ENCODE measurements at regions not wholly inside any gene's neighbourhood (a gene's known extent, or its start where the extent isn't known, plus 50 kb on each side); places are given as distances from the start of the nearest gene placed in this dataset.

- DNase-seq (ENCODE audit: low read depth in 2 of 2) = no peak
Measured at GRCh38 chr14:42424501-42424900, 817.8 kb downstream of the LRFN5 start.

GRCh38 chr14:42421377-42422078 lies 814.9 kb downstream of the LRFN5 start:
- no peak for DNase-seq (ENCODE audit: low read depth in 2 of 2)

- DNase-seq (ENCODE audit: low read depth in 2 of 2) = no peak
Measured at GRCh38 chr14:42420071-42420470, 813.4 kb downstream of the LRFN5 start.

- DNase-seq (ENCODE audit: low read depth in 2 of 2) = no peak
Measured at GRCh38 chr14:42407153-42407552, 800.5 kb downstream of the LRFN5 start.

- no peak for DNase-seq (ENCODE audit: low read depth in 2 of 2)
Measured at GRCh38 chr14:42391146-42391834, 784.6 kb downstream of the LRFN5 start.

- no peak for DNase-seq (ENCODE audit: low read depth in 2 of 2)
Measured at GRCh38 chr14:42378880-42379279, 772.2 kb downstream of the LRFN5 start.

GRCh38 chr14:42378274-42378673 lies 771.6 kb downstream of the LRFN5 start:
- DNase-seq (ENCODE audit: low read depth in 2 of 2) = no peak

GRCh38 chr14:42374332-42374731 lies 767.7 kb downstream of the LRFN5 start:
- DNase-seq (ENCODE audit: low read depth in 2 of 2) = no peak

GRCh38 chr14:42370056-42370455 lies 763.4 kb downstream of the LRFN5 start:
- no peak for DNase-seq (ENCODE audit: low read depth in 2 of 2)

- no peak for DNase-seq (ENCODE audit: low read depth in 2 of 2)
Measured at GRCh38 chr14:42368234-42368633, 761.6 kb downstream of the LRFN5 start.

GRCh38 chr14:42353315-42353714 lies 746.6 kb downstream of the LRFN5 start:
- no peak for DNase-seq (ENCODE audit: low read depth in 2 of 2)

- DNase-seq (ENCODE audit: low read depth in 2 of 2) = no peak
Measured at GRCh38 chr14:42335918-42336317, 729.2 kb downstream of the LRFN5 start.

- DNase-seq (ENCODE audit: low read depth in 2 of 2) = no peak
Measured at GRCh38 chr14:42334931-42335330, 728.3 kb downstream of the LRFN5 start.

GRCh38 chr14:42323426-42323825 lies 716.8 kb downstream of the LRFN5 start:
- no peak for DNase-seq (ENCODE audit: low read depth in 2 of 2)

GRCh38 chr14:42322531-42323284 lies 716.0 kb downstream of the LRFN5 start:
- DNase-seq (ENCODE audit: low read depth in 2 of 2) = no peak

- DNase-seq (ENCODE audit: low read depth in 2 of 2) = no peak
Measured at GRCh38 chr14:42319996-42320395, 713.3 kb downstream of the LRFN5 start.

GRCh38 chr14:42316693-42317092 lies 710.0 kb downstream of the LRFN5 start:
- DNase-seq (ENCODE audit: low read depth in 2 of 2) = no peak

- no peak for DNase-seq (ENCODE audit: low read depth in 2 of 2)
Measured at GRCh38 chr14:42311876-42312275, 705.2 kb downstream of the LRFN5 start.

- no peak for DNase-seq (ENCODE audit: low read depth in 2 of 2)
Measured at GRCh38 chr14:42307239-42307825, 700.7 kb downstream of the LRFN5 start.

GRCh38 chr14:42299692-42300091 lies 693.0 kb downstream of the LRFN5 start:
- no peak for DNase-seq (ENCODE audit: low read depth in 2 of 2)

- DNase-seq (ENCODE audit: low read depth in 2 of 2) = no peak
Measured at GRCh38 chr14:42293180-42293579, 686.5 kb downstream of the LRFN5 start.

- no peak for DNase-seq (ENCODE audit: low read depth in 2 of 2)
Measured at GRCh38 chr14:42277840-42278239, 671.2 kb downstream of the LRFN5 start.

All from dermis microvascular lymphatic vessel endothelial cell (primary cell).